H1 (cell line): ENCODE measurements at regions not wholly inside any gene's neighbourhood (a gene's known extent, or its start where the extent isn't known, plus 50 kb on each side); places are given as distances from the start of the nearest gene placed in this dataset.

Experiments
- CTCF ChIA-PET: fragments of 300-600 bp; sonication (Branson Sonifier 250); formaldehyde crosslinking; loops from one replicate; lab custom pipeline; 2021; ENCODE audit not compliant: partially characterized antibody; lab: Charles Lee
- POLR2A ChIA-PET: fragments of 300-600 bp; sonication (Branson Sonifier 250); formaldehyde crosslinking; loops from one replicate; lab custom pipeline; 2021; ENCODE audit warnings: inconsistent platforms; ENCODE audit not compliant: partially characterized antibody; lab: Charles Lee
- DNase-seq, 2 experiments: peaks; one replicate each; pipeline versions ENCODE4 v3.0.0 to v3.0.0-alpha.2; 2010 to 2022; ENCODE audit warnings: low spot score in 2 of 2, low read depth in 1 of 2, mixed read lengths in 1 of 2
- FAIRE-seq: peaks from 2 replicates; lab custom pipeline; 2011; peaks lifted over from hg19 to GRCh38; lab: Jason Lieb, UNC
- H2AFZ ChIP-seq: 2 replicates; pipeline ENCODE4 v1.8.1; 2012; ENCODE audit warnings: low read length, inconsistent platforms
- H2AK5ac ChIP-seq: 2 replicates; pipeline ENCODE4 v1.6.1; 2013; ENCODE audit warnings: low read depth, low read length
- H2BK120ac ChIP-seq: replicated peaks from 2 replicates; pipeline ENCODE3; 2013; ENCODE audit warnings: low read depth, low read length, inconsistent platforms
- H2BK12ac ChIP-seq: 2 replicates; pipeline ENCODE4 v1.6.1; 2013; ENCODE audit warnings: low read depth, low read length
- H2BK15ac ChIP-seq: 2 replicates; pipeline ENCODE4 v1.6.1; 2013; ENCODE audit warnings: low read length
- H2BK20ac ChIP-seq: 2 replicates; pipeline ENCODE4 v1.6.1; 2013; ENCODE audit warnings: low read length
- H2BK5ac ChIP-seq: 2 replicates; pipeline ENCODE4 v1.6.1; 2013; ENCODE audit warnings: low read depth, low read length
- H3K14ac ChIP-seq: 2 replicates; pipeline ENCODE4 v1.6.1; 2013; ENCODE audit warnings: inconsistent platforms; ENCODE audit not compliant: insufficient read length
- H3K18ac ChIP-seq: 2 replicates; pipeline ENCODE4 v1.6.1; 2013; ENCODE audit warnings: low read length; ENCODE audit errors: extremely low read depth
- H3K23ac ChIP-seq: 2 replicates; pipeline ENCODE4 v1.6.1; 2013; ENCODE audit warnings: inconsistent platforms; ENCODE audit not compliant: insufficient read length
- H3K23me2 ChIP-seq: 2 replicates; pipeline ENCODE4 v1.6.1; 2013; ENCODE audit warnings: low read depth, low read length
- H3K27ac ChIP-seq: 2 replicates; pipeline ENCODE4 v1.6.1; 2011; ENCODE audit warnings: low read depth, low read length, inconsistent platforms
- H3K27me3 ChIP-seq, 4 experiments: replicated peaks in 1 of 4; 1 replicate in 1 of 4; 2 replicates in 3 of 4; pipeline versions ENCODE4 v1.6.1 to v1.8.1; 2011 to 2013; ENCODE audit warnings: low read length in 3 of 4, mild to moderate bottlenecking in 3 of 4, inconsistent platforms in 2 of 4, mixed read lengths in 2 of 4, moderate library complexity in 1 of 4; ENCODE audit not compliant: control insufficient read depth in 3 of 4, insufficient read depth in 3 of 4; ENCODE audit errors: extremely low read depth in 1 of 4
- H3K36me3 ChIP-seq, 4 experiments: 2 replicates each; pipeline versions ENCODE4 v1.6.1 to v1.8.1; 2011 to 2013; ENCODE audit warnings: mild to moderate bottlenecking in 4 of 4, low read length in 3 of 4, moderate library complexity in 2 of 4, control low read depth in 1 of 4, inconsistent platforms in 1 of 4; ENCODE audit not compliant: insufficient read depth in 4 of 4, control insufficient read depth in 2 of 4
- H3K4ac ChIP-seq: replicated peaks from 2 replicates; pipeline ENCODE3; 2013; ENCODE audit warnings: low read length, low read depth, mixed read lengths, inconsistent platforms; ENCODE audit not compliant: insufficient read length
- H3K4me1 ChIP-seq, 4 experiments: replicated peaks in 1 of 4; 1 replicate in 1 of 4; 2 replicates in 3 of 4; pipeline versions ENCODE4 v1.6.1 to v1.8.1; 2011 to 2013; ENCODE audit warnings: low read length in 3 of 4, inconsistent platforms in 2 of 4, mixed read lengths in 1 of 4; ENCODE audit not compliant: insufficient read depth in 4 of 4, control insufficient read depth in 3 of 4
- H3K4me2 ChIP-seq, 2 experiments: 2 replicates each; pipeline versions ENCODE4 v1.6.1 to v1.8.1; 2011 to 2013; ENCODE audit warnings: low read depth in 2 of 2, low read length in 2 of 2, control low read depth in 1 of 2, inconsistent platforms in 1 of 2, mild to moderate bottlenecking in 1 of 2; ENCODE audit not compliant: insufficient read depth in 1 of 2
- H3K4me3 ChIP-seq, 4 experiments: fragments of 200-600, 300-600 bp in 1 of 4; sonication (generic), shearing (Covaris generic), sonication (Bioruptor Twin) in 1 of 4; 2 replicates each; pipeline versions ENCODE4 v1.5.1 to v1.8.1; 2011 to 2016; ENCODE audit warnings: low read length in 4 of 4, low read depth in 3 of 4, control low read depth in 2 of 4, inconsistent platforms in 2 of 4, mild to moderate bottlenecking in 2 of 4, mixed read lengths in 1 of 4, moderate library complexity in 1 of 4; ENCODE audit not compliant: insufficient read depth in 2 of 4; ENCODE audit errors: extremely low read depth in 1 of 4
- H3K56ac ChIP-seq: replicated peaks from 2 replicates; pipeline ENCODE3; 2013; ENCODE audit warnings: low read depth, mild to moderate bottlenecking, mixed read lengths, low read length, inconsistent platforms; ENCODE audit not compliant: insufficient read length
- H3K79me1 ChIP-seq: 2 replicates; pipeline ENCODE4 v1.6.1; 2013; ENCODE audit warnings: low read depth, low read length, control low read depth
- H3K79me2 ChIP-seq, 2 experiments: 2 replicates each; pipeline versions ENCODE4 v1.6.1 to v1.8.1; 2012 to 2013; ENCODE audit warnings: low read length in 2 of 2, mild to moderate bottlenecking in 2 of 2, inconsistent platforms in 1 of 2; ENCODE audit not compliant: insufficient read depth in 2 of 2, control insufficient read depth in 1 of 2
- H3K9ac ChIP-seq, 4 experiments: replicated peaks in 1 of 4; 1 replicate in 1 of 4; 2 replicates in 3 of 4; pipeline versions ENCODE4 v1.6.1 to v1.8.1; 2011 to 2013; ENCODE audit warnings: low read depth in 3 of 4, low read length in 3 of 4, control low read depth in 2 of 4, mild to moderate bottlenecking in 2 of 4, moderate library complexity in 2 of 4, inconsistent platforms in 1 of 4; ENCODE audit errors: extremely low read depth in 1 of 4
- H3K9me3 ChIP-seq, 2 experiments: 2 replicates each; pipeline versions ENCODE4 v1.6.1 to v1.8.1; 2012 to 2013; ENCODE audit warnings: mild to moderate bottlenecking in 2 of 2, moderate library complexity in 2 of 2, control low read depth in 1 of 2, inconsistent platforms in 1 of 2, low read depth in 1 of 2, low read length in 1 of 2, mixed read lengths in 1 of 2; ENCODE audit not compliant: insufficient read depth in 2 of 2
- H4K20me1 ChIP-seq, 2 experiments: replicated peaks in 1 of 2; 2 replicates each; pipeline versions ENCODE3 to v1.8.1; 2011 to 2013; ENCODE audit warnings: inconsistent platforms in 2 of 2, low read length in 2 of 2, mild to moderate bottlenecking in 1 of 2; ENCODE audit not compliant: insufficient read depth in 2 of 2, control insufficient read depth in 1 of 2
- H4K5ac ChIP-seq: 2 replicates; pipeline ENCODE4 v1.6.1; 2013; ENCODE audit warnings: low read length, low read depth, mixed read lengths, inconsistent platforms; ENCODE audit not compliant: insufficient read length
- H4K8ac ChIP-seq: 2 replicates; pipeline ENCODE4 v1.8.0; 2013; ENCODE audit warnings: mild to moderate bottlenecking, moderate library complexity, low read length, inconsistent platforms; ENCODE audit not compliant: insufficient read depth; ENCODE audit errors: extremely low read depth
- H4K91ac ChIP-seq: replicated peaks from 2 replicates; pipeline ENCODE3; 2013; ENCODE audit warnings: low read length, mixed read lengths, inconsistent platforms; ENCODE audit not compliant: insufficient read length
- BRCA1 ChIP-seq: IDR thresholded peaks from 2 replicates; pipeline ENCODE4 v1.6.1; 2012; ENCODE audit warnings: low read depth, low read length, improper control_type of control experiment
- WGBS, 2 experiments: shearing (Covaris generic) in 1 of 2; methylation state at CpG; one replicate each; pipeline versions ENCODE4 v1.1.6 to v1.1.7; 2013 to 2015; ENCODE audit warnings: low lambda C conversion rate in 2 of 2, mixed read lengths in 2 of 2, inconsistent platforms in 1 of 2, low coverage in 1 of 2, missing lambda C conversion rate in 1 of 2; ENCODE audit not compliant: insufficient replicate concordance in 2 of 2, insufficient coverage in 1 of 2, insufficient read length in 1 of 2; ENCODE audit errors: extremely low coverage in 1 of 2, missing lambda C conversion rate in 1 of 2; 5-methylcytosine and 5-hydroxymethylcytosine counted together

DNA sequence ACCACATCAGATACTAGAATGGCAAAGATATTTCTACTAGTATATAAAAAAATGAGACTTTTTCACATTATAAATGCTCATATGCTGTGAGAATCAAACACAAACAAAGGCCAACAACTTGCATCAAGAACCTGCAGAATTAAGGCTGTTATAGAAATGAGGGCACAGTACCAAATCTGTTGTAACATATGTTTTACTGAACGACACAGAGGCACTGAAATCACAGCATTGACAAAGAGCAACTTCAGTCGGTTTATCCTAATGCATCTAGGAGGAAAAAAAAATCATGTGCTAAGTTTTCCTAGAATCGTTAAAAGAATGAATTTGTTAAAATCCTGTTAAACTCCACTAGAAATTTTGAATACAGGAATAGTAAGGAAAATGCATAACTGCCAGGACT is 617.4 kb upstream of the NETO1 start:
- H4K20me1 ChIP-seq, result no peaks in the 10 kb centered on the region
- no peaks in the 10 kb centered on the region; the same call in 1 of the 2 replicates for H3K23me2 ChIP-seq
- FAIRE-seq (no peak), DNase-seq (no peak)
- H2BK12ac ChIP-seq, result no peak overlapping the region
- POLR2A ChIA-PET, result no interaction called here
- H3K4me2 ChIP-seq, result no peak overlapping the region
- H2BK15ac ChIP-seq, result no peak overlapping the region
- no peak for TF ChIP-seq BRCA1
- no peak overlapping the region for H2AFZ ChIP-seq
- H3K79me1 ChIP-seq, result no peaks in the 10 kb centered on the region
- H3K9ac ChIP-seq, result no peak overlapping the region
- no peaks in the 10 kb centered on the region for H3K36me3 ChIP-seq
- no peak overlapping the region for H2BK120ac ChIP-seq
- no peak overlapping the region for H3K56ac ChIP-seq
- WGBS, 2 experiments, result 95% methylated on average over 3 of the region's 3 CpGs; no CpG with 5 or more reads in 1 of the 2 experiments
- no peak overlapping the region for H3K27ac ChIP-seq
- H2BK20ac ChIP-seq, result no peak overlapping the region
- H3K23ac ChIP-seq, result no peak overlapping the region
- peaks cover 0 to 1% (median 0%) of the 10 kb centered on the region in 4 experiments; a peak in 1 of 7 replicates for H3K27me3 ChIP-seq
- no peak overlapping the region for H4K5ac ChIP-seq
- H3K4ac ChIP-seq, result no peak overlapping the region
- H4K8ac ChIP-seq, result no peak overlapping the region
- H3K4me3 ChIP-seq, result no peak overlapping the region
- H3K9me3 ChIP-seq, result no peaks in the 10 kb centered on the region
- H4K91ac ChIP-seq, result no peak overlapping the region
- no peaks in the 10 kb centered on the region for H3K4me1 ChIP-seq
- CTCF ChIA-PET, result no interaction called here
- H3K18ac ChIP-seq, result no peak overlapping the region
- no peak overlapping the region for H2AK5ac ChIP-seq
- no peaks in the 10 kb centered on the region for H3K79me2 ChIP-seq
- H2BK5ac ChIP-seq, result no peak overlapping the region
- no peak overlapping the region for H3K14ac ChIP-seq
